Mammary epithelial cell (primary cell): ENCODE measurements at regions not wholly inside any gene's neighbourhood (a gene's known extent, or its start where the extent isn't known, plus 50 kb on each side); places are given as distances from the start of the nearest gene placed in this dataset.

Source experiments
- CTCF ChIP-seq, 2 donors: IDR thresholded peaks in 1 of 2; conservative IDR thresholded peaks in 1 of 2; 2 replicates each; pipeline ENCODE4 v1.5.1; 2011 to 2012; ENCODE audit warnings: inconsistent platforms in 2 of 2, low read length in 2 of 2, mild to moderate bottlenecking in 2 of 2, control low read depth in 1 of 2, low read depth in 1 of 2; ENCODE audit not compliant: insufficient read depth in 1 of 2; ENCODE audit errors: extremely low read depth in 1 of 2
- EZH2 ChIP-seq: IDR thresholded peaks from 2 replicates; pipeline ENCODE4 v1.6.1; 2012; ENCODE audit warnings: low read length, inconsistent platforms, borderline replicate concordance

- TF ChIP-seq CTCF (conservative IDR thresholded peaks at IDR 0.05 in 1 of 2, IDR thresholded peaks at IDR 0.05 in 1 of 2; ENCODE audit: extremely low read depth in 1 of 2, insufficient read depth in 1 of 2, low read depth in 1 of 2, low read length in 2 of 2) = no peak
- TF ChIP-seq EZH2 = no peak
Measured at GRCh38 chr1:168972225-168972624, 134.3 kb upstream of the ATP1B1 start.
